Fibroblast of villous mesenchyme (primary cell): ENCODE measurements at regions not wholly inside any gene's neighbourhood (a gene's known extent, or its start where the extent isn't known, plus 50 kb on each side); places are given as distances from the start of the nearest gene placed in this dataset.

Experiments
- DNase-seq: peaks from one replicate; pipeline ENCODE4 v3.0.0-alpha.2; 2010; ENCODE audit warnings: low read depth
- H3K4me3 ChIP-seq: 2 replicates; pipeline ENCODE4 v1.5.1; 2011; ENCODE audit warnings: low read depth, mild to moderate bottlenecking, low read length
- TF ChIP-seq, protein P1 (sequence below): IDR thresholded peaks from 2 replicates; pipeline ENCODE4 v1.5.1; 2012; ENCODE audit warnings: low read depth, mild to moderate bottlenecking, low read length; ENCODE audit not compliant: insufficient read depth

DNA sequence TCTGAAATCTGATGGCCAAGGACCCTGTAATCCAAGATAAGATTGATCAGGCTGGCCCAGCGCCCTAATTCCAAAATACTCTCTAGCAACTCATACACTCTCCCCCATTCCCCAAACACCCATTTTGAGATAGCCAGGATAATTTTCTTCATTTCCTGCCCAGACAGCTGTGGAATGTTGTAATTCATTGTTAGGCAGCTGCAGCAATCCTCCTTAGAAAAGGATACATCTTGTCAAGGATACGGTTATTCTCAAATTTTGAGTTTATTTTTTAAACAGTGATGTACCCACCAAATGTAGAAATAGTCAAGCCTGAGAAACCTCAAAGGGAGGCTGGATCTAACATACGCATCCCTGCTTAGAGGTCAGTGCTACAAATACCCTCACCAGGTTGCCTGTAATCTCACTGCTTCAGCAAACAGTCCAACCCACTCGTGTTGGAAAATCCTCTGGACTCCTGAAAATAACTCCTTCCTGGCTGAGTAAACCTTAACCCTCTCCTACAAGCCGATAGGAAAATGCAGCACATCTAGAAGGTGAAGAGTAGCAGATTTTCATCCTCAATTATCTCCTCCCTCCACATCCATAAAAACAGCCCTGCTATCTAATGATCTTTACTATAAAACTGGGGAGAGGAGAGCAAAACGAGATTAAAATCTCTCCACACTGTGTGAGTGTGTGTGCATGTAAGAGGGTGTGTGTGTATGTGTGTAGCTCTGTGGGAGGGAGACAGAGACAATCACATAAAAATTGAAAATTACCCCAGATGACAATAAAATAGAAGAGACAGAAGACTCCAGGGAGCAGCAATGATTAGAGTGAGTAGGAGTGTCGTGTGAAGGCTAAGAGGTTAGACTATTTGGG, 683.1 kb downstream of the DIAPH3 start:
- H3K4me3 ChIP-seq, result no peak overlapping the region
- TF ChIP-seq, protein P1, sequence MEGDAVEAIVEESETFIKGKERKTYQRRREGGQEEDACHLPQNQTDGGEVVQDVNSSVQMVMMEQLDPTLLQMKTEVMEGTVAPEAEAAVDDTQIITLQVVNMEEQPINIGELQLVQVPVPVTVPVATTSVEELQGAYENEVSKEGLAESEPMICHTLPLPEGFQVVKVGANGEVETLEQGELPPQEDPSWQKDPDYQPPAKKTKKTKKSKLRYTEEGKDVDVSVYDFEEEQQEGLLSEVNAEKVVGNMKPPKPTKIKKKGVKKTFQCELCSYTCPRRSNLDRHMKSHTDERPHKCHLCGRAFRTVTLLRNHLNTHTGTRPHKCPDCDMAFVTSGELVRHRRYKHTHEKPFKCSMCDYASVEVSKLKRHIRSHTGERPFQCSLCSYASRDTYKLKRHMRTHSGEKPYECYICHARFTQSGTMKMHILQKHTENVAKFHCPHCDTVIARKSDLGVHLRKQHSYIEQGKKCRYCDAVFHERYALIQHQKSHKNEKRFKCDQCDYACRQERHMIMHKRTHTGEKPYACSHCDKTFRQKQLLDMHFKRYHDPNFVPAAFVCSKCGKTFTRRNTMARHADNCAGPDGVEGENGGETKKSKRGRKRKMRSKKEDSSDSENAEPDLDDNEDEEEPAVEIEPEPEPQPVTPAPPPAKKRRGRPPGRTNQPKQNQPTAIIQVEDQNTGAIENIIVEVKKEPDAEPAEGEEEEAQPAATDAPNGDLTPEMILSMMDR, result no peak
- DNase-seq, result no peak

DNA sequence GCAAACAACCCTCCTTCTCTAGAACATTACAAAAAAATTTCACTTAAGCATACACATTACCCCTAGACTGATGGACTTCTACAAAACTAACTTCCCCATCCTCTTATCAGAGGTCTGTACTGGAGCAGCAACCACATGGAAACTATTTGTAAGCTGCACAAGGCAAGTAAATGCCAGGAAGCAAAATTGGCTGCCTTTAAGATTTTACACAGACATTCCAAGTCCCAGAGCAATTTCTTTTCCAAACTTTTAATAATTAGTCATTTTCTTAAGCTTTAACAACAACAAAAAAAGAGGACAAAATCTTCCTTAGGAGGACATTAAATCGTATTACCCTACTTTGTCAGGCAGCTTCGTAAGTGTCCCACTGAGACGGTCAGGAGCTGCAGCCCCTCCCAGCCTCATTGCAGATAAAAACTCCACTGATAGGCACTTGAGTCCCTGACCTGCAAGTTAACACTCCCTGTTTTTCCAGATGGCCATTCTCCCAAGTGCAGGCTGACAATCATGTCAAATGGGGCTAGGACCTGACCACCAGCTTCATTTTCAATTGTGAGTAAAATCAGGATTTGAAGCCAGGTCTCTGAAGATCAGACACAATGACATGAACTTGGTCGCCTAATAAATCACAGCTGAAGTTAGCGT, 680.1 kb downstream of the DIAPH3 start:
- TF ChIP-seq, protein P1, result no peak
- no peak for DNase-seq
- no peak overlapping the region for H3K4me3 ChIP-seq

DNA sequence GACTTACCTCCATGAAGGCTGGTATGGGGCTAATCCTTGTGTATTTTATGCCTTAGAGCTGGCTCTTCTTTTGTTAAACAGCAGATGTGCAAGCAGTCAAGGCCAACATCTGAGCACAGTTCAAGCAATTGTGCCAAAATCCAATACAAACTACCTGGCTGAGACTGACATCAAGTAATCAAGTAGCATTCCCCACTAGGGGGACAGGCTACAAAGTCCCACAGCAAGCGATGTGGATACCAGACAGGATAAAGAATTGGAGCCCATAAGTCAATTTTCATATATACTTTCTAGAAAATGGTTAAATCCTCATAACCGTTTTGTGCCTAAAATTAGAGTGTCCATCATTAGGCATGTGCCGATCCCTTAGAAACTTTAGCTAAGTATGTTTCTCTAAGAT, 675.8 kb downstream of the DIAPH3 start:
- TF ChIP-seq, protein P1, result no peak
- no peak overlapping the region for H3K4me3 ChIP-seq
- DNase-seq, result no peak

DNA sequence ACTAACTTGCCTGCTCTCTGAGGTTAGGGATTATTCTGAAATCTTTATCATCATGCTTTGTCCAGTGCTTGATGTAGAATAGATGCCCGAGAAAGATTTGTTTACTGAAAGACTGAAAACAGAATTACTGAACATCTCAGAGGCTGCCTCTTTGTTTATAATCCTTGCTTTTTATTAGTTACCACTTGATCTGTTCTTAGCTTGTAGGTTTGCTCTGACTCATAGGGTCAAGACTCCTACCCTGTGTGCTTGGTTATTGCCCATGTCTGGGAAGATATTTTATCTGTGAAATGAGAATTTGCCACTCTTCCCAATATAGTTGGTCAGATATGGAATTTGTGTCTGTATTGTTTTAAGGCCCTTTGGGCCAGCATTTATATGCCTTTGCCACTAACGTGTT, 675.3 kb downstream of the DIAPH3 start:
- no peak overlapping the region for H3K4me3 ChIP-seq
- TF ChIP-seq, protein P1, result no peak
- peak; percentile 52 for DNase-seq

DNA sequence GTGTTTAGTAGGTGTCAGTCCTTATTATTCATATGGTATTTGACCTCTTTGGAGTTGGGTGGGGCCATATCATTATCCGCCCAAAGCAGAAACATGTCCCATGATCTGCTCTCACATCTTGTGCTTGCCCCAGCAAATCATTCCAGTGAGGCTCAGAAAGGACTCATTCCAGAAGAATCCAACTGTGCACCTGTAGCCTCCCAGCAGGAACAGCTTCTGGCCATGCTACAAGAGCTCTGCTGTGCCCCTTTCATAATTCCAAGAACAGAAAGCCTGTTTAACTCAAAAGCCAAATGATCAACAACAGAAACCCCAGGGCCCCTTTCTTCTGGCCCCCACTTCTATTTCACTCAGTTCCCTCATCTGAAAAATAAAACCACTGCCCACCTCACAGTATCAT, 673.1 kb downstream of the DIAPH3 start:
- TF ChIP-seq, protein P1, result no peak
- DNase-seq, result no peak
- no peak overlapping the region for H3K4me3 ChIP-seq

DNA sequence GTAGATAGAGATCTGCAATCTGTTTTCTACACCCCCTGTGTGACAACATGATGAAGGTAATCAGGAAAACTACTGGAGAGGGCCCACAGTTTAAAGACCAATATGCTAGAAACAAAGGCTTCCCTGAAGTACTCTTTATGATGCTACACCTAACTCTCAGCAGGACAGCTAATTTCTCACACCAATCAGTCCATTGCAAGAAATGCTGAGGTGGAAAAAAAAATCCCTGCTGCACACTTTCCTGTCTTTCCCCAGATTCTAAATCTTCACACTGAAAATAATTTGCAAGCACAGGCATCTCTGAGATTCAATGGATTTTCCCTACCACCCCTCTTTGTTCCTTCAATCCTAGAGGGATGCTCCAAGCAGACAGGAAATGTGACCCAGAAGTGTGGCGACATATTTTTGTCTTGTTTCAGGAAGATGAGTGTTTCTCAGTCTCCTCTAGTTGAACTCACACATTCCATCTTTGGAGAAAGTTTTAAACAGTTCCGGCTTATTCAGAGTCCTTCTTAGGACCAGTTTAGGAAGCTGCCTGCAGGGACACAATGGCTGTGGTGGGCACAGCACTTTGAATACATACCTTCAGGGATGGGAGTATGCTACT, 671.6 kb downstream of the DIAPH3 start:
- H3K4me3 ChIP-seq, result no peak overlapping the region
- no peak for DNase-seq
- TF ChIP-seq, protein P1, result no peak
